ENCODE measurements at regions not wholly inside any gene's neighbourhood (a gene's known extent, or its start where the extent isn't known, plus 50 kb on each side); places are given as distances from the start of the nearest gene placed in this dataset.
"Not testable (repeated sequence)": the region's sequence is repeated elsewhere in the genome, so short reads cannot be mapped to it uniquely, and the experiment has no call there.

DNA sequence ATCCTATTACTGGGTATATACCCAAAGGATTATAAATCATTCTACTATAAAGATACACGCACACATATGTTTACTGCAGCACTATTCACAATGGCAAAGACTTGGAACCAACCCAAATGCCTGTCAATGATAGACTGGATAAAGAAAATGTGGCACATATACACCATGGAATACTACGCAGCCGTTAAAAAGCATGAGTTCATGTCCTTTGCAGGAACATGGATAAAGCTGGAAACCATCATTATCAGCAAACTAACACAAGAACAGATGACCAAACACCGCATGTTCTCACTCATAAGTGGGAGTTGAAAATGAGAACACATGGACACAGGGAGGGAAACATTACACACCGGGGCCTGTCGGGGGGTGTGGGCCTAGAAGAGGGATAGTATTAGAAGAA lies 307.4 kb upstream of the TBX18 start:
- DNase-seq, result not testable (repeated sequence)

DNA sequence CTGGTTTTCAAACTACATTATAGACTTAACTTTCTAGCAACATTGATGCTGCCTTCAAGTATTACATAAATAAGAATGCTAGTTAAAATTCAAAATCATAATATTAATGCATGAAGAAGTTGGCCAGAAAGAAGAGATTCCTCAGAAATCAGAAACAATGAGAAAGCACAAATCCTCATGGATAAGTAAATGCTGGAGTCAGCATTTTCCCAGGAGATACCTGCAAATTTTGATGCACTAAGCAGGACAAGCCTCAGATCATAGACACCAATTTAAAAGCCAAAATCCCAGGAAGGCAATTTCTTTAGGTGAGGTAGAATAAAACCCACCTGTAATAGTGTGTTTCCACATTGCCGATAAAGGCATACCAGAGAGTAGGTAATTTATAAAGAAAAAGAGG lies 305.2 kb upstream of the TBX18 start:
- no peak for DNase-seq

DNA sequence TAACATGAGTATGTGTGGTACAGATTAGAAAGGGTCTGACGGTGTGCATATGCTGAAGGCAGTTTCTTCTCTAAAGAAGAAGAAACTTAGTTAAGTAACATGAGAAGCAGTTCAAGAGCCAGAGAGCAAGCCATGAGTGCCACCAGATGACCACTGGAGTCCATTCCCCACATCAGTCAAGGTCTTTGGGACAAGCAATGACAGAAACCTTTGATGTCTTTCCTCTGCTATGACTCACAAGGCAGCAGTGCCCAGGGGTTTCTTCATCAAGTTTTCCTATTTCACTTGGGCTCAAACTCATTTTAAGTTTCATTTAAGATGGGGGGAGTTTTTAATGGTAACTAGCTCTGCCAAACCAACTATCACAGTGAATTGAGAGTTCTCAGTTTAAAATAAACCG lies 303.8 kb upstream of the TBX18 start:
- DNase-seq, result no peak

DNA sequence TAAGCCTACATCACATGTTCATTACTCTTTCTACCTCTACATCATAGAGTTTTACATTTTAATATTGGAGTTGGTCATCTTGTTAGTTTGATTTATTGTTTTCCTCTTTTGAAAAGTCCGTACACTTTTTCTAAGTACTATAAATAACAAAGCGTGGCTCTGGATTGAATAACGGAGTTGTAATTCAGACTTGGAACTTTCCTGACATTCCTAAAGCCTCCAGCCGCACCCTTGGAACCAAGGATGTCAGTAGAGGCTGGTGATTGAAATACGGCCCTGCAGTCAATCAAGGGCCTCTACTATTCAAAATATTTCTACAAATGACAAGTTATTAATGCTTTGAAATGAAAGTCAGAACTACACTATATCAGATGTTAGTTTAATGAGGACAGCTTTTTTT lies 301.9 kb upstream of the TBX18 start:
- no peak for DNase-seq

DNA sequence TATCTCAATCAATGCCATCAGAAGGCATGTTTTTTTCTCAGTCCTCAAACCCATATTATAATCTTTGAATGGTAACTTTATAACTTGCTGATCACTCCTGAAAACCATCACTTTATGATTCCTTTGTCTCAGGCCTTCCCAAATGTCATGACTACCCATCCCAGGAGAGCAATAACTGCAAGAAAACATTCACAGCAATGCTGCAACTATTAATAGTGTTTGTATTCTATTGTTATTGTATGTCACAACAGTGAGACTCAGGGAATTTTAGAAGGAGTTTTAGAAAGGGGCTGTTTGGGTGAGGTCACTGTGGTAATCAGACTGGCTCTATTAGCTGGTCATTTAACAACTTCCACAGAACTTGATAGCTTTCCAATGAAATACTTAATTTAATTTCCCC lies 301.4 kb upstream of the TBX18 start:
- DNase-seq, result no peak

DNA sequence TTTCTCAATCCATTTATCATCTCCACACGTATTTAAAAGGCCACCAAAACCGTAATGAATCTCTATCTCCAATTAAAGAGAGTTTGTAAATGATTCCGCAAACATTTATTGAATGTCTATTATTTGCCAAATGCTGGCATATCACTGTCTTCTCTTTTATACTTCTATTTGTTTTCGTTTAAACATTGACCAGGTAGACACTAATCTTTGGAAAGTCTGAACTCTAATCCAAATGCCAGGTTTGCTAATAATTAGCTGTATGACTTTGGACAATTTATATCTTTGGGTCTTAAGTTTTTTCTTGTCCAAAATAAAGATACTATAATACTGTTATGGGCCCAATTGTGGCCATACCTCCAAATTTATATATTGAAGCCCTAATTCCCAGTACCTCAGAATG lies 299.2 kb upstream of the TBX18 start:
- no peak for DNase-seq

DNA sequence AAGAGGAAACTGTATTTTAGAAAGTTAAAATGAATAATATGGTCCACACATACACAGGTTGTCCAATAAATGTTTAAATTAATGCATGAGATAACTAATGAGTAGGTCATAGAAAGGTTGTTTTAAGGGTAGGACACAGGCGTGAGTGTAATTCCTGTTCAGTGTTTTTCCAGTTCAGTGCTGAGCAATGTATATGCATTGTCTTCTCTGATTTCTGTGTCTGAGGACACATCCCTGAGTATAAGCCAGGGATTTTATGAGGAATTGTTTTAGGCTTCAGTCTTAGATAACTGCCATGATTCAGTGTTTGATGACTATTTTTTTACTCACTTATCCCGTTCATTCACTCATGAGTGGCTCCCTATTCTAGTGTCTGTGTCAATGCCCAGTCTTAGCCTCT lies 298.5 kb upstream of the TBX18 start:
- no peak for DNase-seq

DNA sequence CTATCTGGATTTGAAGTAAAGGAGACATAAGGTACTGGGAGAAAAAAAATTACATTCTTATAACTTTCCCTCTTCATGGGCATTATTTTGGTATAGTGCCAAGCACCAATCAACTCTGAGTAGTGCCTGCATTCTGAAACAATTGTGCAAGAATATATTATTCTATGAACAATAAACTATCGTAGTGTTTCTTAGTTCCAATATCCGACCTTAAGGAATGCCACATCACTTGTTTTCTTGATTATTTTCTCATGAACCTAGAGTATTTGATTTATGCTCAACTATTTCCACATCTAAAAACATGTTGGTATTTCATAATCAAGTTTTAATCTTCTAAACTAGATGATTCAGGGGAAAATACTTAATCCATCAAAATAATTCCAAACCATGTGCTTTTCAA lies 294.4 kb upstream of the TBX18 start:
- no peak for DNase-seq

DNA sequence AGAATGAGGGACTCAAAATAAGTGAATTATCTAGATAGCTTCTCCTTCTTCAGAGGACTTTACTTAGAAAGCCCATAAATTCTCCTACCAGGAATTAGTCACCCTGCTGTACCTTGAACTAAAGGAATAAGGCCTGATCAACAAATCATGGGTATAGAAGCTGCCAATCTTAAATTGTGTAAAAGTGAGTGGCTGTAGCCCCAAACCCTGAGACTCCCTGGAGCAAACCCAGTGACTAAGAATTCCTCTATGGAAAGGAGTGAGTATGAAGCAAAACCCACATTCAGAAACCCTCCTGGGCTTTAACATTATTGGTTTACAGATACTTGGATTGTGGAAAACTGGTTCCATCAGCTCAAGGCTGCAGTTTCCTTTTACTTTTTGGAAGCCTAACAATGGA lies 285.8 kb upstream of the TBX18 start:
- DNase-seq, result no peak

DNA sequence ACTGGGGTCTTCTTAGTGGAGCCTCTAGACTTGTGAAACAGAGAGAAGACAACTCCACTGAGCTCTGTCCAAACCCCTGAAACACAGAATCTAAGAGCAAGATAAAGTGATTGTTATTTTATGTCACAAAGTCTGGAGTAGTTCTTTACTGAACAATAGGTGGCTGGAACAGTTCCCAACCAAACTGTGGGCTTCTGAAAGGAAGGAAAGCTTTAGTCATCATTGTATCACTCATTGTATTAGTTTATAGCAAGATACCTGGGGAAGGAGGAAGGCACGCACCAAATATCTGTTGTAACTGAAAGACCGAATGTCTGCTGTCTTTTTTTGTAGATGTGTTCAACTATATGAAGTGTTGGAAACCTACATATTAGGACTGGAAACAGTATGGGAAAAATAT lies 284.9 kb upstream of the TBX18 start:
- no peak for DNase-seq

DNA sequence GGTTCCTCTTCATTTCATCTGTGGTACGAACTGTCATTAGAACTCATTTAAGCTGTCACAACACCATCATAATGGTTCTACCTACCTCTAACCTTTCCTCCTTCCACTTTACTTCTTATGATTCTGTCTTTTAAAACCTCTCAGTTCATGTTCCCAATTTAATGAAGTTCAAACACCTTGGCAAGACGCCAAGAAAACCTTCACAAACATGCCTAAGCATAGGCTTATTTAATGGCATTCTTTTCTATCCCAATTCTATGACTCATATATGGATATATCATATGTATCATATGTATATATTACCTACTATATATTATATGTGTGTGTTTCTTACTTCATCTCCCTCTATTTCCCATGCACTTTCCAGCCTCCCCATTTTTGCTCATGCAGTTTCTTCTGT lies 283.4 kb upstream of the TBX18 start:
- no peak for DNase-seq

DNA sequence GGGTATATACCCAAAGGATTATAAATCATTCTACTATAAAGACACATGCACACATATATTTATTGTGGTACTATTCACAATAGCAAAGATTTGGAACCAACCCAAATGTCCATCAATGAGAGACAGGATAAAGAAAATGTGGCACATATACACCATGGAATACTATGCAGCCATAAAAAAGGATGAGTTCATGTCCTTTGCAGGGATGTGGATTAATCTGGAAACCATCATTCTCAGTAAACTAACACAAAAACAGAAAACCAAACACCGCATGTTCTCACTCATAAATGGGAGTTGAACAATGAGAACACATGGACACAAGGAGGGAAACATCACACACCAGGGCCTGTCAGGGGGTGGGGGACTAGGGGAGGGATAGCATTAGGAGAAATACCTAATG lies 281.4 kb upstream of the TBX18 start:
- not testable (repeated sequence) for DNase-seq

DNA sequence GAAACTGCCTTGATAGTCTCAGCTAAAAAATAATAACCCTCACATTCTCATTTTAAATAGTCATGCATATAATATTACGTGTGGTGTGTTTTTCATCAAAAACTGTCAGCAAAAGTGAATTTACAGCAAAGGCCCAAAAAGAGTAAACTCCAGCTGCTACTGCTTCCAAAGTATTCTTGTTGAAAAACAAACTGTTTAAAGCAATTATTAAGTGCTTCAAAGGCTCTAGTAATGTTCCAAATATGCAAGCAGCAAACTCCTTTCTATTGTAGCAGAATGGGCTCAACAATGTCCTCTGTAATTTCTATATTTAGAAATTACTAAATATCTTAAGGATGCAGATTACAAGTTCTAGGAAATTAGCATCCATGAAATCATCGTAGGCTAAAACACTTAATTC lies 280.0 kb upstream of the TBX18 start:
- DNase-seq, result no peak

DNA sequence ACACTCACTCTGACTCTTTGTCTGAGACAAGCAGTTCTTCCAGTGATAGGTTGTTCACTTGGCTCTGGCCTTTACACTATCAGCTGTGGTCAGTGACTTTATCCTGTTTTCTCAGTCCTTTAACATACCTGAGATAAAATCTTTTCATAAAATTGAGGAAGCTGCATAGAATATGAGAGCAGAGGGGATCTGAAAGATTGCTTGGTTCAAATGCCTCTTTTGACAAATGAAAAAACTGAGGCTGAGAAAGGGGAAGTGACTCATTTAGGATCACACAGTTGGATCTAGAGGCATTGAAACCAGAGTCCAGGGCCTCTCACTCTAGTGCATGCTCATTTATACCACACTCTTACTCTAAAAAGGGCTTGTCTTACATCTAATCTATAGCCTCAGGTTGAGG lies 277.0 kb upstream of the TBX18 start:
- no peak for DNase-seq

DNA sequence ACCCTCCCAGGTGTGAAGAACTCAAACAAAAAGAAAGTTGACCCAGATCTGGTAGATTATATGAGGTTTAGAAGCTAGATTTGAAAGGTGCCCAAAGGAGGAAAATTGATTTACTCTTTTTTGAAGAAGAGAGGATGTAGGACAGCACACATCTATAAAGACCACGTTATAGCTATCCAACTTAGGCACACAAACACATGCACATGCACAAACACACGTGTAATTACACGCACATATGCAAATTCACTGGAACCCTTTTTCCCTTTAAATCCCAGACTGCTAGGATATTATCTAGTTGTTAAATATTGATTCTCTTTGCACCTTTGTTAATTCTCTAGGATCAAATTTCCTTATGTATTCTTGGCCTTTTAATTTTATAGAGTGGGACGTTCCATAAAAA lies 272.8 kb upstream of the TBX18 start:
- no peak for DNase-seq

DNA sequence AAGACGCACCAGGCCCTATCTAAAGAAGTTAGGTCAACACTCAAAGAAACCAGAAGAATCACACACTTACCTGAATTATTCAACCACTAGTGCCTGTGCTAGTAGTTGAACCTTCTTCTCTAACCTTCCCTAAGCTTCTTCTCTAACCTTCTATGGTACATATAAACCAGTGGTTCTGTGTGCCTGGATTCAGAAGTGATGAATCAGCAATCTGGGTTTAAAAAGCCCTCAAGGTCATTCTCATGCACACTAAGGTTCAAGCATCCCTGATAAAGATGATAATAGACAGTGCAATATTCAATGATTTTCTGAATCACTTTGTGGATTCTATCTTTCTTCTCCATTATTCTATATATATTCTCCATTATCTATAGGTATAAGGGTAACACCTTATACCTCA lies 271.4 kb upstream of the TBX18 start:
- DNase-seq, result no peak

DNA sequence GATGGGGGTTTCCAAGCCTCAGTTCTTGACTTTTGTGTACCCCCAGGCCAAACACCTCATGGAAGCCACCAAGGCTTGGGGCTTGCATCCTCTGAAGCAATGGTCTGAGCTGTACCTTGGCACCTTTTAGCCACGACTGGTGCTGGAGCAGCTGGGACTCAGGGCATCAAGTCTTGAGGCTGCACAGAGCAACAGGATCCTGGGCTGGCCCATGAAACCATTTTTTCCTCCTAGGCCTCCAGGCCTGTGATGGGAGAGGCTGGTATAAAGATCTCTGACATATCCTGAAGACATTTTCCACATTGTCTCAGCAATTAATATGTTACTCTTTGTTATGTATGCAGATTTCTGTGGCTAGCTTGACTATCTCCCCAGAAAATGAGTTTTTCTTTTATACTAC lies 269.1 kb upstream of the TBX18 start:
- DNase-seq, result no peak

DNA sequence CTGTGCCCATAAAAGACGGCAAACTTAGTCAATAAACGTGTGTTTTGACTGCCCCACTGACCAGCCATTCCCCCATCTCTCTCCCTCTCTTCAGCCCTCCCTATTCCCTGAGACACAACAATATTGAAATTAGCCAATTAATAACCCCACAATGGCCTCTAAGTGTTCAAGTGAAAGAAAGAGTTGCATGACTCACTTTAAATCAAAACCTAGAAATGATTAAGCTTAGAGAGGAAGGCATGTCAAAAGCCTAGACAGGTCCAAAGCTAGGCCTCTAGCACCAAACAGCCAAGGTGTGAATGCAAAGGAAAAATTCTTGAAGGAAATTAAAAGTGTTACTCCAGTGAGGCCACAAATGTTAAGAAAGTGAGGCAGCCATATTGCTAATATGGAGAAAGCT lies 261.6 kb upstream of the TBX18 start:
- DNase-seq, result no peak

DNA sequence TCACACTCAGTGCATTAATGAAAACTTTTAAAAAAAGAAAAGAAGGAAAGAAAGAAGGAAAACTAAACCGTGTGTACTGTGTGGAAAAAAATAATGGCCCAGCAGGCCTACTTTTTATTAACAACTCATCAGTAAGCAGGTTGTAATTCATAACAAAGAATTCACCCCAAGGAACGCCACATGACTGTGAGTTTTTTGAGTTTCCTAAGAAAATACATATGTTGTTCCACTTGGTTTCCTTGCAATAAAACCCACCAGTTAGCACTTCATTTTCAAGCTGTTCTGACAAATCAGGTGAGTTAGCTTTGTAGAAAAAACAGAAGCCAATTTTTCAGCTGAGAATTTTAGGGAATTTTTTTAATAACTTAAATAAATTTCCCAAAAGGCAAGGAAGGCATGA lies 259.3 kb upstream of the TBX18 start:
- no peak for DNase-seq

DNA sequence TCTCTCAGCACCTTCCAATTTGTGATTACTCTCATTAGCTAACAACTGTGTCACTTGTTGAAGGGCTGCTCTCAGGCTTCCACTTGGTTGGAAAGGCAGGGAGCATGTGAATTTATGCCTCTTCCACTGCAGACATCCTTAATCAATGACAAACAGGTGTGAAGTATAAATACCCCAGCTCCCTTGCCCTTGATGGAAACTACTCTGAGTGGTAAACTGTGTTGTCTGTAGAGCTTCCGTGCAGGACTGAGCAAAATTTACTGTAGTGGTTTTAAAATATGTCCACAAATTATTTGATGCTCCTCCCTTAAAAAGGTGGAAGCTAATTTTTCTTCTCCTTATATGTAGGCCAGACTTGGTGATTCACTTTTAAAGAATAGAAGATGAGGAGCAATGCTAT lies 253.0 kb upstream of the TBX18 start:
- no peak for DNase-seq

DNA sequence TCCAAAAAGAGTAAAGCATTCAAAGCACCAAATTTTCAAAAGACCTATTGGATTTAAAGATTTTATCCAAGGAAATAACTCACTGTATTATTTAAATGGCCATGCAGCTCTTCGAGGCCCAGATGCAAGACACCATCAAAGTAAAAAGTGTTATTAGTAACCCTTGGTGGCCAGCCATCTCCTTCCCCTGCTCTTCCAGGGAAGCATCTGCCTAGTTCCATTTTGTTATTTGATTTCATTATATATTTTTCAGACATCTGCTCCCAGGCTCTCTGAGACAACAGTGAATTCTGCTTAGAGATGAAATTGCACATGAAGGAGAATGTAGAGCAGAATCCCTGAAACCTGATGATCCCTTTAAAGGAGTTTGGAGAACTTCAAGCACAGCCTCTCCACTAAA lies 252.3 kb upstream of the TBX18 start:
- no peak for DNase-seq

DNA sequence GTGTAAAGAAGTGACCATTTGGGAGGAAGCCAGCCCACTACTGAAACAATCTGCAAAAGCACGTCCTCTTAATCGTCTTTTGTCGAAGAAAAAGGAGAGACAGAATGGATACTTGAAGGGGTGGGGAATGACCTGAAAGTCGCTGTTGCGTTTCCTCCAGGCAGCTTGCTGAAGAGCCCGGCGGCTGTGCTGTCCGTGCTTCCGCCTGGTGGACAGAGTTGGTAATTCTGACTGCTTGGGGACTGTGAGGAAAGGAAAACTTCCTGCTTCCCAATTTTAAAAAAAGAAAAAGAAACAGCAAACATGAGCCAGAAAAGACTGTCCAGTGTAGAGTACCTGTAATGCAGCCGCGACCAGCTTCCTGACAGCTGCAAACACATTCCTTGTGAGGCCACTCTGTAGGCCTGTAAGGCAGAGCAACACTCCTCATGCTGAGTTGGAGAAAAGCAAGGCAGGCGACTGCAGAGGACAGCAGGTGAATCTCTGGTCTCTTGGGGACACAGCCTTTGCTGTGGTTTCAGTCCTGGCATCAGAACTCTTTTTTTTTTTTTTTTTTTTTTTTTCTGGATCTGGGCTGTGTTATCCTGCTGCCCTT lies 251.1 kb upstream of the TBX18 start:
- peak; percentile 22 for DNase-seq

DNA sequence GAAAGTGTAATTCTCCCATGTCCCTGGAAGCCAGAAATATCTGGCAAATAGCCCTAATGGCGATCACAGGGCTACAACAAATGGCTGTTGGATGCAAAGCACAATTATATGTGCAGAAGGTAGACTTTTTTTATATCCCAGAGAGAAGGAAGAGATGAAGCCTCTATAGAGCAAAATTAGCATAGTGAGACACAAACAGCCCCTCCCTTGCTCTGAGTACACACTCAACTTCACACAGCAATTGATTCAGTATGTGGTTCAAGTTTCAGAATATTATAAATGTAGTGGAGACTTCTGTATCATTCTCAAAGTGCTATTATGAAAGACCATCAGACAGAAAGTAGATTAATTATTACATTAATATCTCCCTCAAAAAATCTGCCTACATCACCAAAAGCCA lies 246.5 kb upstream of the TBX18 start:
- no peak for DNase-seq

DNA sequence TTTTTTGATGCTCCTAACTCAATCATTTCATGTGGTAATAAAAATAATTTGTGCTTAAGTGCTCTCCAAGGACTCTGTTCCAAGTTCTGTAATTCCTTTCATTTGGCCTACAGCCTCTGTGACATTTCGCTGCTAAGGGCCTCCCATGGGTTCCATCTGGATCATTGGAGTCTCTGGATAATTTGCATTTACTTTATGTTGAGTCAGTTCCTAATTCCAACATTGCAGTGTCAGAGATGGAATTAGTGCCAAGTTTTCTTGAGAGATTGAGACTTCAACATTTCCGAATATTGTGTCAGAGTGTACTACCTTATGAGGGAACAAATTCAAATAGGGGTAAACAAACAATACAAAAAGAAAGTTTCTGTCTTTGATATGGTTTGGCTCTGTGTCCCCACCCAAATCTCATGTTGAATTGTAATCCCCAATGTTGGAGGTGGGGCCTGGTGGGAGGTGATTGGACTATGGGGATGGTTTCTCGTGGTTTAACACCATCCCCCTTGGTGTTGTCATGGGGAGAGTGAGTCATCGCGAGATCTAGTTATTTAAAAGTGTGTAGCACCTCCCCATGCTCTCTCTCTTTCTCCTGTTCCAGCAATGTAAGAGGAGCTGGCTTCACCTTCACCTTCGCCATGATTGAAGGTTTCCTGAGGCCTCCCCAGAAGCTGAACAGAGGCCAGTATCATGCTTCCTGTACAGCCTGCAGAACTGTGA lies 244.1 kb upstream of the TBX18 start:
- no peak for DNase-seq

DNA sequence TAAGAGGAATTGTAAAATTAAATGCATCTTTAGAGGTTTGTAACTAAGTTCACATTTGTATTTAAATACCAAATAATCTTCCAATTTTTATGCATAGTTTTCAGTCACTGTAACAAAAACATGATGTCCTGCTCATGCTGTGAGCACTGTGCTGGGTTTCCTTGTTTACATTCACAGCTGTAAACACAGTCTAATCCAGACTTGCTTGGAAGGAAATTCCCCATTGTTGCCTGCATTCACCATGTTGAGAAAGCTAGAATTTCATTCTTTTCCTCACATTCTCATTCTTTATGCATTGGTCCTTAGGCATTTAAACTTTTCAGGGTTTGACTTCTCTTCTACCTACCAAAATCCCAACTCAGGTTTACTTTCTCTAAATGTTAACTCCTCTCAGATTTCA lies 242.0 kb upstream of the TBX18 start:
- no peak for DNase-seq

Data from NCI-H1105 (cell line).